Astrocyte (in vitro differentiated cells and primary cell): ENCODE measurements at regions not wholly inside any gene's neighbourhood (a gene's known extent, or its start where the extent isn't known, plus 50 kb on each side); places are given as distances from the start of the nearest gene placed in this dataset.

ENCODE experiments used
- DNase-seq: peaks from one replicate; pipeline ENCODE4 v3.0.0-alpha.2; 2010; ENCODE audit warnings: low read depth
- FAIRE-seq: peaks from 2 replicates; lab custom pipeline; 2011; peaks lifted over from hg19 to GRCh38; lab: Jason Lieb, UNC
- H2AFZ ChIP-seq: 2 replicates; pipeline ENCODE4 v1.6.0; 2012; ENCODE audit warnings: low read depth, low read length, inconsistent platforms
- H3K27ac ChIP-seq: 2 replicates; pipeline ENCODE4 v1.5.1; 2011; ENCODE audit warnings: low read depth, low read length, inconsistent platforms
- H3K27me3 ChIP-seq: 2 replicates; pipeline ENCODE4 v1.6.0; 2011; ENCODE audit warnings: low read length, inconsistent platforms; ENCODE audit not compliant: insufficient read depth
- H3K36me3 ChIP-seq: 2 replicates; pipeline ENCODE4 v1.5.1; 2011; ENCODE audit warnings: low read length, inconsistent platforms; ENCODE audit not compliant: insufficient read depth
- H3K4me1 ChIP-seq: 2 replicates; pipeline ENCODE4 v1.5.1; 2011; ENCODE audit warnings: low read length, inconsistent platforms; ENCODE audit not compliant: insufficient read depth
- H3K4me2 ChIP-seq: 2 replicates; pipeline ENCODE4 v1.6.0; 2012; ENCODE audit warnings: low read length, inconsistent platforms
- H3K4me3 ChIP-seq: 2 replicates; pipeline ENCODE4 v1.5.1; 2011; ENCODE audit warnings: low read depth, mild to moderate bottlenecking, low read length, inconsistent platforms; ENCODE audit not compliant: insufficient read depth
- H3K79me2 ChIP-seq: 2 replicates; pipeline ENCODE4 v1.6.0; 2012; ENCODE audit warnings: mild to moderate bottlenecking, low read length, inconsistent platforms; ENCODE audit not compliant: insufficient read depth
- H3K9ac ChIP-seq: 2 replicates; pipeline ENCODE4 v1.6.0; 2012; ENCODE audit warnings: mild to moderate bottlenecking, low read length, inconsistent platforms
- H3K9me3 ChIP-seq: 2 replicates; pipeline ENCODE4 v1.5.1; 2012; ENCODE audit warnings: low read depth, mild to moderate bottlenecking, low read length, inconsistent platforms; ENCODE audit not compliant: insufficient read depth
- H4K20me1 ChIP-seq: 2 replicates; pipeline ENCODE4 v1.6.0; 2012; ENCODE audit warnings: low read length, inconsistent platforms; ENCODE audit not compliant: insufficient read depth
- H3K27ac Mint-ChIP-seq: one replicate; pipeline ENCODE4 v1.8.0; 2021; ENCODE audit warnings: mild to moderate bottlenecking, mixed read lengths; ENCODE audit not compliant: unreplicated experiment
- H3K27me3 Mint-ChIP-seq: one replicate; pipeline ENCODE4 v1.8.0; 2021; ENCODE audit warnings: low read depth, mixed read lengths; ENCODE audit not compliant: unreplicated experiment
- H3K36me3 Mint-ChIP-seq: one replicate; pipeline ENCODE4 v1.8.0; 2021; ENCODE audit warnings: low read depth, mixed read lengths; ENCODE audit not compliant: unreplicated experiment
- H3K4me1 Mint-ChIP-seq: one replicate; pipeline ENCODE4 v1.8.0; 2021; ENCODE audit warnings: low read depth, mixed read lengths; ENCODE audit not compliant: unreplicated experiment
- H3K4me3 Mint-ChIP-seq: one replicate; pipeline ENCODE4 v1.8.0; 2021; ENCODE audit warnings: mild to moderate bottlenecking, moderate library complexity, mixed read lengths; ENCODE audit not compliant: unreplicated experiment
- H3K9me3 Mint-ChIP-seq: one replicate; pipeline ENCODE4 v1.8.0; 2021; ENCODE audit warnings: mild to moderate bottlenecking, mixed read lengths; ENCODE audit not compliant: unreplicated experiment
- EZH2 ChIP-seq: IDR thresholded peaks from 2 replicates; pipeline ENCODE4 v1.6.1; 2012; ENCODE audit warnings: mild to moderate bottlenecking, low read length, inconsistent platforms; ENCODE audit not compliant: insufficient read depth
- TF ChIP-seq, protein P1 (sequence below): IDR thresholded peaks from 2 replicates; pipeline ENCODE4 v1.5.1; 2011; ENCODE audit warnings: low read depth, mild to moderate bottlenecking, inconsistent platforms, low read length, moderate library complexity; ENCODE audit not compliant: insufficient read depth

- DNase-seq (peak; percentile 20), FAIRE-seq (no peak)
- H3K36me3 ChIP-seq, result no peaks in the 10 kb centered on the region
- no peaks in the 10 kb centered on the region for H3K4me1 Mint-ChIP-seq
- peaks cover 4% of the 10 kb centered on the region for H3K9me3 Mint-ChIP-seq
- no peaks in the 10 kb centered on the region for H3K79me2 ChIP-seq
- H3K4me1 ChIP-seq, result no peaks in the 10 kb centered on the region
- no peak overlapping the region for H3K4me2 ChIP-seq
- no peak overlapping the region for H3K9ac ChIP-seq
- no peak overlapping the region for H3K4me3 ChIP-seq
- H3K4me3 Mint-ChIP-seq, result no peak overlapping the region
- H3K27ac Mint-ChIP-seq, result no peak overlapping the region
- no peak for TF ChIP-seq EZH2
- TF ChIP-seq, protein P1, sequence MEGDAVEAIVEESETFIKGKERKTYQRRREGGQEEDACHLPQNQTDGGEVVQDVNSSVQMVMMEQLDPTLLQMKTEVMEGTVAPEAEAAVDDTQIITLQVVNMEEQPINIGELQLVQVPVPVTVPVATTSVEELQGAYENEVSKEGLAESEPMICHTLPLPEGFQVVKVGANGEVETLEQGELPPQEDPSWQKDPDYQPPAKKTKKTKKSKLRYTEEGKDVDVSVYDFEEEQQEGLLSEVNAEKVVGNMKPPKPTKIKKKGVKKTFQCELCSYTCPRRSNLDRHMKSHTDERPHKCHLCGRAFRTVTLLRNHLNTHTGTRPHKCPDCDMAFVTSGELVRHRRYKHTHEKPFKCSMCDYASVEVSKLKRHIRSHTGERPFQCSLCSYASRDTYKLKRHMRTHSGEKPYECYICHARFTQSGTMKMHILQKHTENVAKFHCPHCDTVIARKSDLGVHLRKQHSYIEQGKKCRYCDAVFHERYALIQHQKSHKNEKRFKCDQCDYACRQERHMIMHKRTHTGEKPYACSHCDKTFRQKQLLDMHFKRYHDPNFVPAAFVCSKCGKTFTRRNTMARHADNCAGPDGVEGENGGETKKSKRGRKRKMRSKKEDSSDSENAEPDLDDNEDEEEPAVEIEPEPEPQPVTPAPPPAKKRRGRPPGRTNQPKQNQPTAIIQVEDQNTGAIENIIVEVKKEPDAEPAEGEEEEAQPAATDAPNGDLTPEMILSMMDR, result no peak
- peaks cover 3% of the 10 kb centered on the region for H3K9me3 ChIP-seq
- no peak overlapping the region for H2AFZ ChIP-seq
- no peak overlapping the region for H3K27ac ChIP-seq
- H4K20me1 ChIP-seq, result no peaks in the 10 kb centered on the region
- no peaks in the 10 kb centered on the region for H3K27me3 ChIP-seq
- H3K36me3 Mint-ChIP-seq, result no peaks in the 10 kb centered on the region
- H3K27me3 Mint-ChIP-seq, result peaks cover 5% of the 10 kb centered on the region
These were observed 55.5 kb upstream of the SYPL1 start for GRCh38 chr7:106167439-106168136.

DNA sequence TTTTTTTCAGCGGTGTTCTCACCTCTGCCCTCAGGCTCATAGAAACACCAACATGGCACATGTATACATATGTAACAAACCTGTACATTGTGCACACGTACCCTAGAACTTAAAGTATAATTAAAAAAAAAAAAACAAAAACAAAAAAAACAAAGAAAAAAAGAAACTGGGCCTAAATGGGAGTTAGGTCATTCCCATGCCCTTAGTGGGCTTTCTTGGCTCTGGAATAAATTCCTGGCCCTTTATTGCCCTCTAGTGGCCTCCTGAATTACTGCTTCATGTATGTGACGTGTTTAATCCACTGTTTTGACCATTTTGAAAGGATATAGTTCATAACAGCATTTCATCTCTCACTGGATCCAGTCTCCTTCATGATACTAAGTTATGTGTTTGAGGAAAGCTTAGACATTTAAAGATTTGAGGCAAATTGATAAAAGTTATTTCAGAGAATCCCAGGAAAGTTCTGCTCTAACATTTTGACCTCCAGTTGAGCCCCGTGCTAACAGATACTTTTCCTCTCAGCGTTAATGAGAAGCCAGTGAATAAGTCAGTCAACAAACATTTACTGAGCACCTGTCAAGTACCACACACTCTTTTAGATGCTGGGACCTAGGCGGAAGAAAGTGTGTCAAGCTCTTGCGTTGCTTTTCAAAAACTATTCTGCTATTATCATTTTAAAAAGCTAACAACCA is 54.7 kb upstream of the SYPL1 start:
- H3K36me3 ChIP-seq, result no peaks in the 10 kb centered on the region
- TF ChIP-seq EZH2, result no peak
- TF ChIP-seq, protein P1, result peak; percentile 95
- H4K20me1 ChIP-seq, result no peaks in the 10 kb centered on the region
- no peak overlapping the region for H2AFZ ChIP-seq
- no peaks in the 10 kb centered on the region for H3K4me1 ChIP-seq
- no peak for FAIRE-seq
- H3K4me2 ChIP-seq, result no peak overlapping the region
- peaks cover 5% of the 10 kb centered on the region for H3K27me3 Mint-ChIP-seq
- no peak overlapping the region for H3K9ac ChIP-seq
- no peaks in the 10 kb centered on the region for H3K36me3 Mint-ChIP-seq
- H3K27ac Mint-ChIP-seq, result no peak overlapping the region
- peaks cover 3% of the 10 kb centered on the region for H3K9me3 ChIP-seq
- H3K4me3 Mint-ChIP-seq, result no peak overlapping the region
- H3K4me1 Mint-ChIP-seq, result no peaks in the 10 kb centered on the region
- no peaks in the 10 kb centered on the region for H3K27me3 ChIP-seq
- peaks cover 5% of the 10 kb centered on the region for H3K9me3 Mint-ChIP-seq
- no peak overlapping the region for H3K4me3 ChIP-seq
- H3K79me2 ChIP-seq, result no peaks in the 10 kb centered on the region
- H3K27ac ChIP-seq, result no peak overlapping the region
- peak; percentile 63 for DNase-seq

DNA sequence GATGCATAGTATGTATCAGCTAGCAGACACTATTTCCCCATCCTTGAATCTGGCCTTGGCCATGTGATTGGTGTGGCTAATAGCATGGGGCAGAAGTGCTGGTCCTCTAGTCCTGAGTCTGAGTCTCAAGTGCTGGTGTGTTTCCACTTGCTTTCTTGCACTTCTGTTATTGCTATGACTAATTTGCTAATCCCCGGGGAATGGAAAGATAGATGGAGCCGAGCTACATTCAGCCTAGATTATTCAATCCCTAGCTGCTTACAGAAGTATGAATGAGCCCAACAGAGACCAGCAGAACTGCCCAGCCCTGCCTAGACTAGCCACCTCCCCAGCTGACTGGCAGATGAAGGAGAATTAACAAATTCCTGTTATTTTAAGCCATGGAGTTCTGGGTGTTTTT is 53.2 kb upstream of the SYPL1 start:
- H3K27ac ChIP-seq, result no peak overlapping the region
- no peak overlapping the region for H3K9ac ChIP-seq
- peaks cover 3% of the 10 kb centered on the region for H3K9me3 ChIP-seq
- no peaks in the 10 kb centered on the region for H3K27me3 ChIP-seq
- H3K4me3 ChIP-seq, result no peak overlapping the region
- no peak for TF ChIP-seq EZH2
- TF ChIP-seq, protein P1, result no peak
- Mint-ChIP-seq H3K27ac (no peak overlapping the region), H3K4me1 (no peaks in the 10 kb centered on the region), H3K9me3 (peaks cover 8% of the 10 kb centered on the region), H3K36me3 (no peaks in the 10 kb centered on the region), H3K4me3 (no peak overlapping the region), H3K27me3 (peaks cover 5% of the 10 kb centered on the region)
- FAIRE-seq (no peak), DNase-seq (peak; percentile 19)
- H3K79me2 ChIP-seq, result no peaks in the 10 kb centered on the region
- H3K4me2 ChIP-seq, result no peak overlapping the region
- no peaks in the 10 kb centered on the region for H4K20me1 ChIP-seq
- no peaks in the 10 kb centered on the region for H3K36me3 ChIP-seq
- no peaks in the 10 kb centered on the region for H3K4me1 ChIP-seq
- H2AFZ ChIP-seq, result no peak overlapping the region
